ENCODE measurements at regions not wholly inside any gene's neighbourhood (a gene's known extent, or its start where the extent isn't known, plus 50 kb on each side); places are given as distances from the start of the nearest gene placed in this dataset.
"Not testable (repeated sequence)": the region's sequence is repeated elsewhere in the genome, so short reads cannot be mapped to it uniquely, and the experiment has no call there.

- no peaks in the 10 kb centered on the region for H3K27me3 ChIP-seq (ENCODE audit: low read depth)
- H3K27ac ChIP-seq = no peak overlapping the region
- DNase-seq (no peak), ATAC-seq (no peak)
- H3K9me3 ChIP-seq = no peaks in the 10 kb centered on the region
- intact Hi-C loops (cut with DNase I) = no loop called here
- H3K4me3 ChIP-seq = no peak overlapping the region
- TF ChIP-seq CTCF (IDR thresholded peaks at IDR 0.05) = no peak
- H3K36me3 ChIP-seq = no peaks in the 10 kb centered on the region
- no peaks in the 10 kb centered on the region for H3K4me1 ChIP-seq
Observed at GRCh38 chr3:74978684-74979083, 364.2 kb upstream of the CNTN3 start.

GRCh38 chr3:74985028-74985904 lies 370.8 kb upstream of the CNTN3 start:
- not testable (repeated sequence) for DNase-seq

GRCh38 chr3:74988095-74988494 lies 373.6 kb upstream of the CNTN3 start:
- no peak for TF ChIP-seq CTCF (IDR thresholded peaks at IDR 0.05)
- DNase-seq (no peak), ATAC-seq (no peak)

More at GRCh38 chr3:74985028-74985904, 370.8 kb upstream of the CNTN3 start:
- H3K27ac ChIP-seq; H3K9me3 ChIP-seq; H3K4me3 ChIP-seq; ATAC-seq; H3K4me1 ChIP-seq; intact Hi-C loops (cut with DNase I); H3K27me3 ChIP-seq (ENCODE audit: low read depth); H3K36me3 ChIP-seq: not testable (repeated sequence)

GRCh38 chr3:74992898-74993297 lies 378.4 kb upstream of the CNTN3 start:
- no peaks in the 10 kb centered on the region for H3K4me1 ChIP-seq
- no peak for TF ChIP-seq CTCF (IDR thresholded peaks at IDR 0.05)
- no peak overlapping the region for H3K4me3 ChIP-seq
- intact Hi-C loops (cut with DNase I) = no loop called here
- no peak overlapping the region for H3K27ac ChIP-seq
- no peaks in the 10 kb centered on the region for H3K9me3 ChIP-seq
- H3K36me3 ChIP-seq = no peaks in the 10 kb centered on the region
- no peak for ATAC-seq
- DNase-seq = no peak
- no peaks in the 10 kb centered on the region for H3K27me3 ChIP-seq (ENCODE audit: low read depth)

More at GRCh38 chr3:74988095-74988494, 373.6 kb upstream of the CNTN3 start:
- intact Hi-C loops (cut with DNase I) = no loop called here
- no peaks in the 10 kb centered on the region for H3K27me3 ChIP-seq (ENCODE audit: low read depth)
- no peaks in the 10 kb centered on the region for H3K4me1 ChIP-seq
- H3K4me3 ChIP-seq = no peak overlapping the region
- no peak overlapping the region for H3K27ac ChIP-seq
- no peaks in the 10 kb centered on the region for H3K36me3 ChIP-seq
- H3K9me3 ChIP-seq = no peaks in the 10 kb centered on the region

GRCh38 chr3:75001330-75001729 lies 386.9 kb upstream of the CNTN3 start:
- Histone ChIP-seq H3K9me3 (no peaks in the 10 kb centered on the region), H3K27me3 (ENCODE audit: low read depth) (no peaks in the 10 kb centered on the region), H3K36me3 (no peaks in the 10 kb centered on the region), H3K4me3 (no peak overlapping the region), H3K27ac (no peak overlapping the region), H3K4me1 (no peaks in the 10 kb centered on the region)
- DNase-seq = no peak
- peak; percentile 14 for TF ChIP-seq CTCF (IDR thresholded peaks at IDR 0.05)
- intact Hi-C loops (cut with DNase I) = no loop called here
- ATAC-seq = no peak

GRCh38 chr3:75012791-75013331 lies 398.4 kb upstream of the CNTN3 start:
- DNase-seq = no peak
- ATAC-seq = no peak
- intact Hi-C loops (cut with DNase I) = no loop called here
- no peak overlapping the region for H3K27ac ChIP-seq
- H3K4me1 ChIP-seq = no peaks in the 10 kb centered on the region
- TF ChIP-seq CTCF (IDR thresholded peaks at IDR 0.05) = no peak
- no peaks in the 10 kb centered on the region for H3K27me3 ChIP-seq (ENCODE audit: low read depth)
- no peaks in the 10 kb centered on the region for H3K9me3 ChIP-seq
- H3K4me3 ChIP-seq = no peak overlapping the region
- H3K36me3 ChIP-seq = no peaks in the 10 kb centered on the region

All from lower lobe of right lung (tissue), 2 donors.